ENCODE measurements at regions not wholly inside any gene's neighbourhood (a gene's known extent, or its start where the extent isn't known, plus 50 kb on each side); places are given as distances from the start of the nearest gene placed in this dataset.

DNA sequence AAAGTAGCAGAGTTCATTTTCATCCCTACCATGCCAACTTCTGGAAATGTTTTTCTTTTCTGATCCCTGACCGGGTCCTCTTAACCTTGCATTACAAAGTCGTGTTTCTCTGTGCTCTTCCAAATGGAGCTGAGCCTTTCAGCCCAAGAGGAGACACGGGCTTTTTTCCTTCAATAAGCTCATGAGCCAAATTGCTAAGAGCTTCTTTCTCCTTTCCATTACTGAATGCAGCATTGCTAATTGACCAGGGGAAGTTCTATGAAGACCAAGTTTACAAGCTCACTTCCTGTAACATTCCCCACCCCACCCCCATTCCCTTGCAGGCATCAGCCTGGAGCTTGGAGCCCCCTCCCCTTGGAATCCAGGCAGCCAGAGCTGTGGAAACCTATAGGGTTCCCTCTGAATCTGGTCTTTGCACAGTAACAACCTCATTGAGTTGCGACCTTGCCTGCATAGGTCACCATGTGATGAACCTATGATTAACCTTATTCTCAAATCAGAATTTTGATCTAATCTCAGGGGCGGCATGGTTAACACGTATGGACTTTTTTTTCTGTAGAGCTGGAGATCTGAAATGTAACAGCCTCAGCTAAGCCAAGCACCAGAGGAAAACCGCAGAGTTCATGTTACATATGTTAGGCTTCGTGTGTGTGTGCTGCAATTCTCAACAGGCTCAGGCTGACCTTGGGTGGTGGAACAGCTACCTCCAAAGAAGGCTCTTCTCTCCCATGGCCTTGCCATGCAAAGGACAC lies 395.7 kb upstream of the ZNF462 start:
- Histone ChIP-seq H3K4me1 (ENCODE audit: control insufficient read depth in 4 of 4, insufficient read depth in 4 of 4, low read length in 3 of 4) (peaks cover 0 to 7% (median 2%) of the 10 kb centered on the region in 4 donors), H3K27me3 (ENCODE audit: control insufficient read depth in 4 of 4, insufficient read depth in 4 of 4, low read length in 3 of 4) (no peaks in the 10 kb centered on the region), H3K27ac (ENCODE audit: low read depth in 1 of 2, low read length in 2 of 2) (no peak overlapping the region), H3K9me3 (ENCODE audit: control insufficient read depth in 4 of 4, low read length in 3 of 4) (peaks cover 0 to 6% (median 0%) of the 10 kb centered on the region in 4 donors), H3K36me3 (ENCODE audit: control insufficient read depth in 4 of 4, insufficient read depth in 3 of 4, low read depth in 1 of 4, low read length in 3 of 4) (no peaks in the 10 kb centered on the region), H3K4me3 (ENCODE audit: low read depth in 1 of 3, low read length in 3 of 3) (peak overlapping the region in 1 of 3 donors; percentile 3), H3K9ac (ENCODE audit: low read depth in 1 of 2, low read length in 2 of 2) (no peak overlapping the region)
- 53% methylated on average over 8 of the region's 8 CpGs for WGBS
- no peak for DNase-seq (ENCODE audit: low spot score)
- TF ChIP-seq HNF4G (IDR thresholded peaks at IDR 0.05) = no peak
- TF ChIP-seq, protein P1, sequence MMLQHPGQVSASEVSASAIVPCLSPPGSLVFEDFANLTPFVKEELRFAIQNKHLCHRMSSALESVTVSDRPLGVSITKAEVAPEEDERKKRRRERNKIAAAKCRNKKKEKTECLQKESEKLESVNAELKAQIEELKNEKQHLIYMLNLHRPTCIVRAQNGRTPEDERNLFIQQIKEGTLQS (IDR thresholded peaks at IDR 0.05) = no peak
- TF ChIP-seq, protein P2, sequence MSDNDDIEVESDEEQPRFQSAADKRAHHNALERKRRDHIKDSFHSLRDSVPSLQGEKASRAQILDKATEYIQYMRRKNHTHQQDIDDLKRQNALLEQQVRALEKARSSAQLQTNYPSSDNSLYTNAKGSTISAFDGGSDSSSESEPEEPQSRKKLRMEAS (IDR thresholded peaks at IDR 0.05) = no peak
- no peak for TF ChIP-seq NR2F2 (IDR thresholded peaks at IDR 0.05)
- TF ChIP-seq FOXA2 (IDR thresholded peaks at IDR 0.05) = no peak
- TF ChIP-seq RXRA (IDR thresholded peaks at IDR 0.05) = no peak
- no peak for TF ChIP-seq SP1 (IDR thresholded peaks at IDR 0.05)
- no peak for TF ChIP-seq RAD21 (IDR thresholded peaks at IDR 0.05)
- TF ChIP-seq, protein P3, sequence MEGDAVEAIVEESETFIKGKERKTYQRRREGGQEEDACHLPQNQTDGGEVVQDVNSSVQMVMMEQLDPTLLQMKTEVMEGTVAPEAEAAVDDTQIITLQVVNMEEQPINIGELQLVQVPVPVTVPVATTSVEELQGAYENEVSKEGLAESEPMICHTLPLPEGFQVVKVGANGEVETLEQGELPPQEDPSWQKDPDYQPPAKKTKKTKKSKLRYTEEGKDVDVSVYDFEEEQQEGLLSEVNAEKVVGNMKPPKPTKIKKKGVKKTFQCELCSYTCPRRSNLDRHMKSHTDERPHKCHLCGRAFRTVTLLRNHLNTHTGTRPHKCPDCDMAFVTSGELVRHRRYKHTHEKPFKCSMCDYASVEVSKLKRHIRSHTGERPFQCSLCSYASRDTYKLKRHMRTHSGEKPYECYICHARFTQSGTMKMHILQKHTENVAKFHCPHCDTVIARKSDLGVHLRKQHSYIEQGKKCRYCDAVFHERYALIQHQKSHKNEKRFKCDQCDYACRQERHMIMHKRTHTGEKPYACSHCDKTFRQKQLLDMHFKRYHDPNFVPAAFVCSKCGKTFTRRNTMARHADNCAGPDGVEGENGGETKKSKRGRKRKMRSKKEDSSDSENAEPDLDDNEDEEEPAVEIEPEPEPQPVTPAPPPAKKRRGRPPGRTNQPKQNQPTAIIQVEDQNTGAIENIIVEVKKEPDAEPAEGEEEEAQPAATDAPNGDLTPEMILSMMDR (IDR thresholded peaks at IDR 0.05; ENCODE audit: low read depth, low read length, missing input control) = no peak
- TF ChIP-seq JUND (IDR thresholded peaks at IDR 0.05) = no peak
- no peak for TF ChIP-seq YY1 (IDR thresholded peaks at IDR 0.05)
- TF ChIP-seq TAF1 (conservative IDR thresholded peaks at IDR 0.05) = no peak
- TF ChIP-seq GABPA (IDR thresholded peaks at IDR 0.05 in 1 of 2, conservative IDR thresholded peaks at IDR 0.05 in 1 of 2) = no peak

DNA sequence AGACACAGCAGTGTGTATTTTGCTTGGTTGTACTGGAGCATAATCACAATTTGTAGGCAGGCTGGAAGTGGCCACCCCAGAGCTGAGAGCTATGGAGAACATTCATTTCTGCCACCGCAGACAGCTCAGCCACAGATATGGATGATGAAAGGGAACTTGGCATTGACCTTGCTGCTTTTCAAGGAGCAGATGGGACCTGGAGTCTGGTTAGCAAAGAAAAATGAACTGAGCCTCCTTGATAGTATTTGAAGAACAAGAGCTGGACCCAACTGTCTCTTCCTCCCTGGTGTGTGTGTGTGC lies 395.2 kb upstream of the ZNF462 start:
- Histone ChIP-seq H3K4me1 (ENCODE audit: control insufficient read depth in 4 of 4, insufficient read depth in 4 of 4, low read length in 3 of 4) (peaks cover 0 to 7% (median 2%) of the 10 kb centered on the region in 4 donors), H3K27ac (ENCODE audit: low read depth in 1 of 2, low read length in 2 of 2) (no peak overlapping the region), H3K9me3 (ENCODE audit: control insufficient read depth in 4 of 4, low read length in 3 of 4) (peaks cover 0 to 6% (median 0%) of the 10 kb centered on the region in 4 donors), H3K36me3 (ENCODE audit: control insufficient read depth in 4 of 4, insufficient read depth in 3 of 4, low read depth in 1 of 4, low read length in 3 of 4) (no peaks in the 10 kb centered on the region), H3K4me3 (ENCODE audit: low read depth in 1 of 3, low read length in 3 of 3) (no peak overlapping the region), H3K9ac (ENCODE audit: low read depth in 1 of 2, low read length in 2 of 2) (no peak overlapping the region), H3K27me3 (ENCODE audit: control insufficient read depth in 4 of 4, insufficient read depth in 4 of 4, low read length in 3 of 4) (no peaks in the 10 kb centered on the region)
- WGBS = 81% methylated on average over 1 of the region's 1 CpG
- DNase-seq (ENCODE audit: low spot score) = no peak
- TF ChIP-seq, protein P4, sequence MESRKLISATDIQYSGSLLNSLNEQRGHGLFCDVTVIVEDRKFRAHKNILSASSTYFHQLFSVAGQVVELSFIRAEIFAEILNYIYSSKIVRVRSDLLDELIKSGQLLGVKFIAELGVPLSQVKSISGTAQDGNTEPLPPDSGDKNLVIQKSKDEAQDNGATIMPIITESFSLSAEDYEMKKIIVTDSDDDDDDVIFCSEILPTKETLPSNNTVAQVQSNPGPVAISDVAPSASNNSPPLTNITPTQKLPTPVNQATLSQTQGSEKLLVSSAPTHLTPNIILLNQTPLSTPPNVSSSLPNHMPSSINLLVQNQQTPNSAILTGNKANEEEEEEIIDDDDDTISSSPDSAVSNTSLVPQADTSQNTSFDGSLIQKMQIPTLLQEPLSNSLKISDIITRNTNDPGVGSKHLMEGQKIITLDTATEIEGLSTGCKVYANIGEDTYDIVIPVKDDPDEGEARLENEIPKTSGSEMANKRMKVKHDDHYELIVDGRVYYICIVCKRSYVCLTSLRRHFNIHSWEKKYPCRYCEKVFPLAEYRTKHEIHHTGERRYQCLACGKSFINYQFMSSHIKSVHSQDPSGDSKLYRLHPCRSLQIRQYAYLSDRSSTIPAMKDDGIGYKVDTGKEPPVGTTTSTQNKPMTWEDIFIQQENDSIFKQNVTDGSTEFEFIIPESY (IDR thresholded peaks at IDR 0.05) = no peak
- TF ChIP-seq JUND (IDR thresholded peaks at IDR 0.05) (no peak), TAF1 (conservative IDR thresholded peaks at IDR 0.05) (no peak), SP1 (IDR thresholded peaks at IDR 0.05) (no peak), NR2F2 (IDR thresholded peaks at IDR 0.05) (no peak), FOXA2 (IDR thresholded peaks at IDR 0.05) (no peak)

DNA sequence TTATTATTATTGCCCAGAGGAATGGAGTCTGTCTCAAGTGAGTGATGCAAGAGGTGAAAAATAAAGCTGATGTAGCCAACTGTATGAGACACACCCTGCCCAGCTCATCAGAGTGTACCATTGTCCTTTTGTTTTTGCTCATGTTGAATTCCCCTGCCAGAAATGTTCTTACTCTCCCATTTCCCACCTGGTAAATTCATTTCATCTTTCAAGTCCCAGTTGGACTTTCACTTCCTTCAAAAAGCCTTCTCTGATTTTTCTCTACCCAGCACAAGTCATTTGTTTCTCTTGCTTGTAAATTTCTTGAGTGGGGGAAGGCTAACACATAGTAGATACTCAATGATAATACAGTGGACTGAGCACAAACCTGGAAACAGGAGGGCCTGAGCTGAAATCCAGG lies 394.5 kb upstream of the ZNF462 start:
- Histone ChIP-seq H3K4me1 (ENCODE audit: control insufficient read depth in 4 of 4, insufficient read depth in 4 of 4, low read length in 3 of 4) (peaks cover 0 to 7% (median 2%) of the 10 kb centered on the region in 4 donors), H3K9ac (ENCODE audit: low read depth in 1 of 2, low read length in 2 of 2) (no peak overlapping the region), H3K27me3 (ENCODE audit: control insufficient read depth in 4 of 4, insufficient read depth in 4 of 4, low read length in 3 of 4) (no peaks in the 10 kb centered on the region), H3K36me3 (ENCODE audit: control insufficient read depth in 4 of 4, insufficient read depth in 3 of 4, low read depth in 1 of 4, low read length in 3 of 4) (no peaks in the 10 kb centered on the region), H3K27ac (ENCODE audit: low read depth in 1 of 2, low read length in 2 of 2) (no peak overlapping the region), H3K9me3 (ENCODE audit: control insufficient read depth in 4 of 4, low read length in 3 of 4) (peaks cover 0 to 6% (median 0%) of the 10 kb centered on the region in 4 donors), H3K4me3 (ENCODE audit: low read depth in 1 of 3, low read length in 3 of 3) (no peak overlapping the region)
- no peak for DNase-seq (ENCODE audit: low spot score)
- TF ChIP-seq, protein P2 (IDR thresholded peaks at IDR 0.05) = no peak
- no peak for TF ChIP-seq EGR1 (IDR thresholded peaks at IDR 0.05; ENCODE audit: low read depth in 2 of 2)
- no peak for TF ChIP-seq GABPA (IDR thresholded peaks at IDR 0.05 in 1 of 2, conservative IDR thresholded peaks at IDR 0.05 in 1 of 2)
- no peak for TF ChIP-seq HNF4G (IDR thresholded peaks at IDR 0.05)
- TF ChIP-seq FOXA2 (IDR thresholded peaks at IDR 0.05) = no peak
- TF ChIP-seq, protein P1 (IDR thresholded peaks at IDR 0.05) = no peak
- no peak for TF ChIP-seq FOXA1 (IDR thresholded peaks at IDR 0.05)
- TF ChIP-seq, protein P4 (IDR thresholded peaks at IDR 0.05) = no peak

Data from liver (tissue), 8 donors.